Glutamatergic neuron (in vitro differentiated cells): ENCODE measurements at regions not wholly inside any gene's neighbourhood (a gene's known extent, or its start where the extent isn't known, plus 50 kb on each side); places are given as distances from the start of the nearest gene placed in this dataset.
"Not testable (repeated sequence)": the region's sequence is repeated elsewhere in the genome, so short reads cannot be mapped to it uniquely, and the experiment has no call there.

Source experiments
- DNase-seq: peaks from one replicate; pipeline ENCODE4 v3.0.0; 2022
- H3K27ac Mint-ChIP-seq: one replicate; pipeline ENCODE4 v1.8.0; 2020; ENCODE audit warnings: mild to moderate bottlenecking, mixed read lengths, inconsistent platforms; ENCODE audit not compliant: unreplicated experiment
- H3K27me3 Mint-ChIP-seq: one replicate; pipeline ENCODE4 v1.8.0; 2020; ENCODE audit warnings: mild to moderate bottlenecking, moderate library complexity, mixed read lengths, inconsistent platforms; ENCODE audit not compliant: unreplicated experiment
- H3K36me3 Mint-ChIP-seq: one replicate; pipeline ENCODE4 v1.8.0; 2020; ENCODE audit warnings: mild to moderate bottlenecking, mixed read lengths, inconsistent platforms; ENCODE audit not compliant: unreplicated experiment
- H3K4me1 Mint-ChIP-seq: one replicate; pipeline ENCODE4 v1.8.0; 2020; ENCODE audit warnings: mild to moderate bottlenecking, low read depth, mixed read lengths, inconsistent platforms; ENCODE audit not compliant: unreplicated experiment
- H3K4me3 Mint-ChIP-seq: one replicate; pipeline ENCODE4 v1.8.0; 2020; ENCODE audit warnings: mild to moderate bottlenecking, mixed read lengths, inconsistent platforms; ENCODE audit not compliant: unreplicated experiment
- H3K9me3 Mint-ChIP-seq: one replicate; pipeline ENCODE4 v1.8.0; 2020; ENCODE audit warnings: mild to moderate bottlenecking, moderate library complexity, mixed read lengths, inconsistent platforms; ENCODE audit not compliant: unreplicated experiment
- CTCF ChIP-seq: fragments of 200-600 bp; sonication (generic); IDR thresholded peaks from one replicate; pipeline ENCODE4 v1.5.0; 2021; ENCODE audit not compliant: partially characterized antibody, unreplicated experiment

DNA sequence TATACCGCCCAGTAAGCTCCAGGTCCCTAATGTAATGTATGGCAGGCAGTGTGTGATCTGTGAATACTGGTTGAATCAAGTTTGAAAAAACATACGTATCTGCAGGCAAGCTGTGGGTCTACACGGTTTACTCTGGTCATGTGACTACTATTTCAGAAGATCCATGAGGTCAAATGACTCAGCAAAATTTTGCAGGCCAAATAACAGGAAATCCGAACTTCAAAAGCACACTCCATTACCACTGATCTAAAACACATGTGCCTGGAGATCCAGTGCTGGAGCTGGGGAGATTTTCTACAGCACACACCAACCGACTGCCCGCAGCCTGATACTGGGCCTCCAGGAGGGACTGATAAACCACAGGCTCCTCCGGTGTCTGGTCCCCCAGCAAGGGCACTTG is 64.5 kb upstream of the SLC44A3 start:
- Mint-ChIP-seq H3K27ac (no peak overlapping the region), H3K9me3 (peaks cover 1% of the 10 kb centered on the region), H3K27me3 (peaks cover 4% of the 10 kb centered on the region), H3K36me3 (peaks cover 9% of the 10 kb centered on the region), H3K4me1 (peaks cover 29% of the 10 kb centered on the region), H3K4me3 (no peak overlapping the region)
- no peak for TF ChIP-seq CTCF
- DNase-seq = no peak

DNA sequence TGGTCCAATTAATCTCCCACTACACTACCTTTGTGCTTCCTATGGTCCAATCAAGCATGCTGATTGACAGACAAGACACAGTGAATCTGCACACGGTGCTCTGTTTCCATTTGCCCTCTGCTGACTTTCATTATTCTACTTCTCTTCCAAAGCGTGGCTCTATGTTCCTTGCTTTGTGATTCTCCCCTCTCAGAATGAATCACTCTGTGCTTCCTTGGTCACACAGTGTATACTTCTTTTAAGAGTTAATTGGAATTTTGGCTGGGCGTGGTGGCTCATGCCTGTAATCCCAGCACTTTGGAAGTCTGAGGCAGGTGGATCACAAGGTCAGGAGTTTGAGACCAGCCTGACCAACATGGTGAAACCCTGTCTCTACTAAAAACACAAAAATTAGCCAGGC is 65.1 kb upstream of the SLC44A3 start:
- not testable (repeated sequence) for H3K9me3 Mint-ChIP-seq, H3K27ac Mint-ChIP-seq

DNA sequence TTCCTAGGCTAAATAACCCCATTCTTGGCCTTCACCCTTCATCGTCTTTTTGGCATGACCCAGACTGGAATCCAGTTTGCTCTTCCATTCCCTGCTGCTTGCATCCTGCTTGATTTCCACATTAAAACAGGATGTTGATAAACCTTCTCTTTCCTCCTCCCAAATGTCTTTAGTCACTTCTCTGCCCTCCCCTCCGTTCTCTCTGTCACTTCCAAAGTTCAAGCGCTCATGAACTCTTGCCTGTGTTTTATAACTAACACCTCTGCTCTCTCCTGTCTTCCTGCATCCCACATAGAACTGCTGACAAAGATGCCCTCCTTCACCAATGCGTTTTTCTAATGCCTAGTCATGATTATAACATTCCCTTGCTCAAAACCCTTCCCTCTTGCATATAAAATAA is 65.6 kb upstream of the SLC44A3 start:
- peaks cover 1% of the 10 kb centered on the region for H3K9me3 Mint-ChIP-seq
- no peak for TF ChIP-seq CTCF
- no peak overlapping the region for H3K4me3 Mint-ChIP-seq
- peaks cover 4% of the 10 kb centered on the region for H3K27me3 Mint-ChIP-seq
- peaks cover 25% of the 10 kb centered on the region for H3K4me1 Mint-ChIP-seq
- H3K27ac Mint-ChIP-seq = no peak overlapping the region
- DNase-seq = no peak
- peaks cover 9% of the 10 kb centered on the region for H3K36me3 Mint-ChIP-seq

More for the DNA sequence above, 65.1 kb upstream of the SLC44A3 start:
- peaks cover 29% of the 10 kb centered on the region for H3K4me1 Mint-ChIP-seq
- DNase-seq, H3K36me3 Mint-ChIP-seq, H3K27me3 Mint-ChIP-seq, H3K4me3 Mint-ChIP-seq: not testable (repeated sequence)

GRCh38 chr1:94754095-94754494 is 66.1 kb upstream of the SLC44A3 start:
- Mint-ChIP-seq H3K4me3 (no peak overlapping the region), H3K9me3 (peaks cover 1% of the 10 kb centered on the region), H3K27me3 (peaks cover 4% of the 10 kb centered on the region), H3K36me3 (peaks cover 9% of the 10 kb centered on the region), H3K27ac (no peak overlapping the region), H3K4me1 (peaks cover 20% of the 10 kb centered on the region)
- TF ChIP-seq CTCF = no peak
- no peak for DNase-seq

DNA sequence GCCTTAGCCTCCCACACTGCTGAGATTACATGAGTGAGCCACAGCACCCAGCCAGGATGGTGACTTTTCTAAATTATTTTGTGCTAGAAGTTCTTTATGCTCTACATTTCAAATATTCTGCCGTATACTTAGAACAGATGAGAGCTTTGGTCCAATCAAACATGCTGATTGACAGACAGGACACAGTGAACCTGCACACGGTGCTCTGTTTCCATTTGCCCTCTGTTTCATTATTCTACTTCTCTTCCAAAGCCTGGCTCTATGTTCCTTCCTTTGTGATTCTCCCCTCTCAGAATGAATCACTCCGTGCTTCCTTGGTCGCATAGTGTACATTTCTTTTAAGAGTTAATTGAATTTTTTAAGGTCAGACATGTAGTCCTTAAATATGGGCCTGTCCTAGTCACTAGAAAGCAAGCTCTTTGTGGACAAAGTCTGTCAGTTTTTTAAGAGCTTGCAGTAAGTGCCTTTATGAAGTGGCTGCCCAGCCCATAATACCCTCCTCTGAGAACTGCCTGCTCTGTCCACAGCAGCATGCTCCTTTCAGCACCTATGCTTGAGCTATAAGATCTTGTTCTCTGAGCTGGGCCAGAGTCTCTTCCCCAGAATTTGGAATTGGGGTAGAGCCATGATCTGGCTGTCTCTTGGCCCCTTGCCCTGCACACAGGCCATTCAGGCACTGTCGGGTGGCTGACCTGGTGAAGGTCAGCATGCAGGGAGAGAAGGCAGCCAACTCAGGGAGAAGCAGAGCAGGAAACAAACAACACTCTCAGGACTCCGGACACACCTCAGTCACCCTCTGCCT is 66.8 kb upstream of the SLC44A3 start:
- Mint-ChIP-seq H3K36me3 (peaks cover 9% of the 10 kb centered on the region), H3K9me3 (peaks cover 1% of the 10 kb centered on the region), H3K27me3 (peaks cover 4% of the 10 kb centered on the region), H3K27ac (no peak overlapping the region), H3K4me3 (no peak overlapping the region), H3K4me1 (peaks cover 16% of the 10 kb centered on the region)
- no peak for DNase-seq
- TF ChIP-seq CTCF = no peak

DNA sequence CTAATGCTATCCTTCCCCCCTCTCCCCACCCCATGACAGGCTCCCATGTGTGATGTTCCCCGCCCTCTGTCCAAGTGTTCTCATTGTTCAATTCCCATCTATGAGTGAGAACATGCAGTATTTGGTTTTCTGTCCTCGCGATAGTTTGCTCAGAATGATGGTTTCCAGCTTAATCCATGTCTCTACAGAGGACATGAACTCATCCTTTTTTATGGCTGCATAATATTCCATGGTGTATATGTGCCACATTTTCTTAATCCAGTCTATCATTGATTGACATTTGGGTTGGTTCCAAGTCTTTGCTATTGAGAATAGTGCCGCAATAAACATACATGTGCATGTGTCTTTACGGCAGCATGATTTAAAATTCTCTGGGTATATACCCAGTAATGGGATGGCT is 68.7 kb upstream of the SLC44A3 start:
- H3K9me3 Mint-ChIP-seq, DNase-seq, H3K27ac Mint-ChIP-seq, H3K4me3 Mint-ChIP-seq, H3K36me3 Mint-ChIP-seq, H3K27me3 Mint-ChIP-seq: not testable (repeated sequence)
- H3K4me1 Mint-ChIP-seq = peaks cover 22% of the 10 kb centered on the region
